GM21515 (cell line): ENCODE measurements at regions not wholly inside any gene's neighbourhood (a gene's known extent, or its start where the extent isn't known, plus 50 kb on each side); places are given as distances from the start of the nearest gene placed in this dataset.

Experiments used
- ATAC-seq: cut with Tn5 transposase; IDR thresholded peaks from one replicate; pipeline ENCODE4 v1.9.1; 2021; ENCODE audit not compliant: unreplicated experiment

DNA sequence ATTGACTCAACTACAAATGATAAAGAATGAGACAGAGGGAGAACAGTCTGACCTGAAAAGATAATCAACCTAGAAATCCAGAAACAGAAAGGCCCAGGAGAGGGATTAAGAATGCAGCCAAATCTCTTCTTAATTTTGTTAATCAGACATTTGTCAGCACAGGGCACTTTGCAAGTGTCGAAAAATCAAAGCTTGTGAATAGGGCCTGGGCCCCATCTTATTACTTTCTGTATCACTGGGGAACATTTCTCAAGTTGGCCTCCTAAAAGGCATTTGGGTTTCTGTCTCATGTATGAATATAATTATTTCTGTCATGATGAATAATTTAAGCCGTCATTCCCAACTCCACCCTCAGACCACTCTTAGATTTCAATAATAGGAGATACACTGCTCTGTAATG lies 308.4 kb upstream of the PRKCQ start:
- ATAC-seq, result no peak

DNA sequence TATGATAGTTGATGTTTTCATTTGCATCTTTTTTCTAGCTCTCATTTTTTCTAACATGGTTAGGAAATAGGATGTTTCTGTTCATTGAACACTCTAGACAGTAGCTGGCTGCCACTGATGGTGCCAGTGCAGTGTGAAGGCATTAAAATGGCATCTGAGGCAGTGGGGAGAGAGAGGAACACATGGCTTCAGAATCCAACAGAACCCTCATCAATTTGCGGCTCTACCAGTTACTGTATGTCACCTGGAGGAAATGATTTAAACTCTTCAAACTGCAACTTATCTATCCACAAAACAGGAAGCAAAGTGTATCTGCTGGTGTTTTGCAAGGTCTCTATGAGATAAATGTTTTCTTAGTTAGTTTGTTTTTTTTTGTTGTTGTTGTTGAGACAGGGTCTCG lies 305.2 kb upstream of the PRKCQ start:
- ATAC-seq, result no peak

GRCh38 chr10:6881987-6882386 lies 301.9 kb upstream of the PRKCQ start:
- no peak for ATAC-seq

GRCh38 chr10:6877722-6878392 lies 297.8 kb upstream of the PRKCQ start:
- ATAC-seq, result no peak

DNA sequence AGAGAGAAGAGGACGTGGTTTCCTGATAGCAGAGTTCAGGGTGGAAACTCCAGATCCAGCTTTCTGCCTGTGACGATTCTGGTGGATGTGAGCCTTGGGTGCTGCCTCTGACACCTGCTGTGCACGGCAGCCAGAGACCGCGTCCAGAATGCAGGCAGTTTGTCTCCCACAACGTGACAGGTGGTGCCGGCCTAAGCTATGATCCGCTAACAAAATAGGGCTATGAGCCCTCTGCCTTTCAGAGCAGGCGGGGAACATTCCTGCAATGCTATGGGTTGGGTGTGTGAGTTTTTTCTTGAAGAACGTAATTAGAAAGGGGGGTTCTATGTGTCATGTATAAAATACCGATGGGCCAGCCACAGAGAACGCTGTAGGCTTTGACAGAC lies 297.3 kb upstream of the PRKCQ start:
- ATAC-seq, result no peak

DNA sequence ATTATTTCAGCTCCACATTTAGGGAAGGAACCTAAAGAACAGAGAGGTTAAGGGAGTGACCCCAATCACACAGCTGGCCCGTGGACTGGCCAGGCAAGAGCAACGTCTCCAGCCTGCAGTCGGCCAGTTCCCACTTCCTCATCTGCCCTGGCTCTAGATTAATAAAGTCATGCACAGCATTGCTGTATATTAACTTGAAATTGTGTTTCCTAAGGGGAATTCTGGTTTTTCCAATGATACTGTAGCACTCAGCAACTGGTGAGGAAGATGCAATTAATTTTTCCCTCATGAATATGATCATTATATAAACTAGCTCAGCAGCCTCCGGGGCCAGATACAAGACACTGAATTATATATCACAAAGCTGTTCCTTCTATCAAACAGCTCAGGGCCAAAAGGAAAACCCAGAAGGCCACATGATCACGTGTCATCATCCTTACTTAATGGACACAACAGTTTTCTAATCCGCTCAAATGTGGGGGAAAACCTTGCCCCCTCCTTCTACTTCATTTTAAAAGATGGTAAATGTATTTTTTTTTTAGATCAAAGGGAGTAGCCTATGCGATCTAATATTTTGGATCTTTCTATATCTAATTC lies 295.3 kb upstream of the PRKCQ start:
- no peak for ATAC-seq

DNA sequence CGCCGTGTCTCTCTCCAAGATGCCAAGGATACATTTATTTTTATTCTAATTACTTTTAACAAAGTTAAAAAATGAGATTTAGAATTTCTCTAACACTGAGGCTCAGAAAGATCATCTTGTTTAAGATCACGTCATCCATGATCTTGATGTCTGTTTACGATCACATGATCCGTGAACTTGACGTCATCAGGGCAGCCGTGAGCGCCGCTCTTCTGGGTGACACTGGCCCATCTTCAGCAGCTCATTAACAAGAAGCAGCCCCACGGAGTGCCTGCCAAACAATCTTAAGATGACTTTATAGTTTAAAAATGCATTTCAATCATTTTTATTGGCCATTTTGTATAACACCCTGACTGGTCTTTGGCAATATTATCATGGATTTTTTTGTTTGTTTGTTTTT lies 291.1 kb upstream of the PRKCQ start:
- no peak for ATAC-seq

DNA sequence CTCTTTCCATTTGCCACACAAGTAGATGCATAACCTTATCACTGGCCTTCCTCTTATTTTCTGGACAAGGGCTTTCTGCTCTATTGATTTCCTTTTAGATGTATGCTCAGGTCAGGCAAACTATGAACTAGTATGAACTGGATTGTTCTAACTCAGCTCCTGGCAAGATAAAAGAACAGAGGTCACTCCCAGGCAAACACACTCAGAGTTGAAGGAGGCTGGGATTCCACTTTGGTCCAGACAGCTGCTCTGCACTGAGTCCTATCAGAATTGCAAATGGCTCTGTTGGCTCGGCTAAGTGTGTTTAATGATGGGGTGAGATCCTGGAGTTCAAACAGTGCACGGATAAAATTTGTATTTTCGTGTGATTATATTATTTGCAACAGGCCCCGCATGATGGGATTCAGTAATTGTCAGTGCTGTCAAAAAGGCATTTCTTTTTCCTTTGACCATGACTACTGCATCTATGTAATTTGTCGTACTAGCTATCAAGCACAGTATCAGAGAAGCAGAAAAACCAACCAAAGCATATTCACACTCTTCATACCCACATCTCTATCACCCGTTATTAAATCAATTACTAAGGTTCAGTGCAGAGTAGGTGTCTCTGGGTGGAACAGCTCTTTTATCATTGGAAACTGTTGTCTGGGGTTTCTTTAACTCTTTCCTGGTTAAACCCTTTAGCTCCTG lies 288.1 kb upstream of the PRKCQ start:
- ATAC-seq, result no peak

DNA sequence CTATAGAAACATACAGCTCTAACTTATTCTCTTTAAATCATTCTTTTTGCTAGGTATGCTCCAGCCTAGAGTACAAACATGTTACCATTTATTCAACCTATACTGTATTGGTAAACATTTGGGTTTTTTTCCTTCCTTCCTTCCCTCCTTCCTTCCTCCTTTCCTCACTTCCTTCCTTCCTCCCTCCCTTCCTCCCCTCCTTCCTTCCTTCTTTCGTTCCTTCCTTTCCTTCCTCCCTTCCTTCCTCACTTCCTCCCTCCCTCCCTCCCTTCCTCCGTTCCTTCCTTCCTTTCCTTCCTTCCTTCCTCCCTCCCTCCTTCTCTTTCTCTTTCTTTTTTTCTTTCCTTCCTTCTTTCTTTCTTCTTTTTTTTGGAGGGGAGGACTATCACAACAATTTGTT lies 286.7 kb upstream of the PRKCQ start:
- ATAC-seq, result no peak

DNA sequence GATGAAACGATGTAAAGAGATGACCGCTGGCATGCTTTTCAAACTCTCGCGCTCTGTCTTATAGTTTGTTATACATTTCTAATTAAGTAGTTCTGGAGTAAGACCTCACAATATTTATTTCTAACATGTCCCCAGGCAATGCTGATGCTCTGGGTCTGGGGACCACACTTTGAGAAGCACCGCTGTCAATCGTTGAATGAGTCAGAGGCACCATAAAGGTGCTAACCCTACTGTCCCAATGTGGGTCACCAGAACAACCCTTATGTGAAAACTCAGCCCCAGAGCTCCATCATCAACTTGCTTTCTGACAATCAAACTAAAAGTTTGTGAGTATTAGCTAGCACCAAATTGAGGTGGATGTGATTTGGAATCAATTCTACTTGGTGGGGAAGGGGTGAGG lies 284.1 kb upstream of the PRKCQ start:
- no peak for ATAC-seq

GRCh38 chr10:6863381-6863780 lies 283.3 kb upstream of the PRKCQ start:
- no peak for ATAC-seq

GRCh38 chr10:6850452-6850851 lies 270.4 kb upstream of the PRKCQ start:
- no peak for ATAC-seq

GRCh38 chr10:6847561-6847960 lies 267.5 kb upstream of the PRKCQ start:
- ATAC-seq, result no peak

GRCh38 chr10:6843894-6844650 lies 264.0 kb upstream of the PRKCQ start:
- ATAC-seq, result no peak

DNA sequence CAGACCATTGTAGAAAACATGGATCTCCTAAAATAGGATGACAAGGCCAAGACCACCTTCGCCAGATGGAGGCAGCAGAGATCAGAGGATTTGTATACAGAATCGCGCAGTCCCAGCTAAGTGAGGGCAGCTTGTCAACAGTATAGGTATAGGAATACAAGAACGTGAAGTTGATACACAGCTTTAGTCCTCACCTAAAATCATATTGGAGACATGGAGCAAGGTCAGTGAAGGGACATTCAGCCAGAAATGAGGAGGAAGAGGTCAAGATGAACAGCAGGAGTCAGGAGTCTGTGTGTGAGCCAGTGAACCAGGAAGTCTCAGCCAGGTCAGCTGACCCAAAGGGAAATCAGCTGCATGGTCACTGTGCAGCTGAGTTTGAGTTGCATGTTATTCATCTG lies 263.4 kb upstream of the PRKCQ start:
- ATAC-seq, result no peak

DNA sequence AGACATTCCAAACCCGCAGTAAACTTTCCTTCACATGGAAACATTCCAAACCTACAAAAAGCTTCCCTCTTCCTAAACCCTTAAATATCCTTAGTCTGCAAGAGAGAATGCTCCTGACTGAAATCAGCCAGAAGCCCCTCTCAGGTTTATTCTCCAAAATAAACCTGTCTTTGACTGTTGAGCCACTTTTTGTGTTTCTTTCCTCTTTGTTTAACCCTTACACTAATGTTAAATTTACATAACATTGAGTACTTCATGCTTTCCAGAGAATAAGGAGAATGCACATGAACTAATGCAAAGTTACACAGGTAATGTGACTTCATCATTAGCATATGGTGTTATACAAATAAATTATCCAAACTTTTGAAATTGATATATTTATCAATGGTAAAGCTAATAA lies 262.6 kb upstream of the PRKCQ start:
- no peak for ATAC-seq

DNA sequence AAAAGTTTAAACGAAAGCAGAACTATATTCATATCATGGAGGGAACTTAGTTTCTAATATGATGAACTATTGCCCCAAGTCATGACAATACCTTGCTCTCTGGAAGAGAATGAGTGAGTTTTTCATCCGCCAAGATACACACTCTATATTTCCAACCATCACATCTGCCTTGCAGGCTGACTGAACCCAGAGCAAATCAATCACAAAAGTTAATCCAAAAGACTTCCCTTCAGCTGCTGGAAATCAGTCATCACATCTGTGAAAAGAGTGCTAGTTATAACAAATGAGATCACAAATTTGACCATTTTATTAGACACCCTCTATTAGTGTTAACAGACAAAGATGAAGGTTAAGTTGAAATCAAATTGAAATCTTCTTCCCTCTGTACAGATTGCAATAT lies 261.7 kb upstream of the PRKCQ start:
- ATAC-seq, result no peak

DNA sequence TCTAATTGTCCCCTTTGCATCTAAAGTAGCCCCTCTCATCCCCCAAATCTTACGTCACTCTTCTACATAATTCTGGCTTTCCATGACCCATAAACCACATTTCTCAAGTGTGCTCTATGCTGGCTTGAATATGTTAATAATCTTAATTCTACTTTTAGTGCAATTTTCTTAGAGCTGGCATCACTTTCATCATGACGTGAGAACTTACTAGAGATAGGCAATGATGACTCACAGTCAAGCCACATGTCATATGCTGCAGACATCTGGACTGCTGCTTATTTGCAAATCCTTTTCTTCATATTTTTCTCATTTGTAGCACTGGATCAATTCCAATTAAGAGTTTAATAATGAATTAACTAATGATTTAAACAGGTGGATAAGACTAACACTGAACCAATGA lies 260.7 kb upstream of the PRKCQ start:
- ATAC-seq, result no peak

GRCh38 chr10:6840201-6840691 lies 260.2 kb upstream of the PRKCQ start:
- no peak for ATAC-seq

GRCh38 chr10:6838118-6838517 lies 258.0 kb upstream of the PRKCQ start:
- no peak for ATAC-seq

DNA sequence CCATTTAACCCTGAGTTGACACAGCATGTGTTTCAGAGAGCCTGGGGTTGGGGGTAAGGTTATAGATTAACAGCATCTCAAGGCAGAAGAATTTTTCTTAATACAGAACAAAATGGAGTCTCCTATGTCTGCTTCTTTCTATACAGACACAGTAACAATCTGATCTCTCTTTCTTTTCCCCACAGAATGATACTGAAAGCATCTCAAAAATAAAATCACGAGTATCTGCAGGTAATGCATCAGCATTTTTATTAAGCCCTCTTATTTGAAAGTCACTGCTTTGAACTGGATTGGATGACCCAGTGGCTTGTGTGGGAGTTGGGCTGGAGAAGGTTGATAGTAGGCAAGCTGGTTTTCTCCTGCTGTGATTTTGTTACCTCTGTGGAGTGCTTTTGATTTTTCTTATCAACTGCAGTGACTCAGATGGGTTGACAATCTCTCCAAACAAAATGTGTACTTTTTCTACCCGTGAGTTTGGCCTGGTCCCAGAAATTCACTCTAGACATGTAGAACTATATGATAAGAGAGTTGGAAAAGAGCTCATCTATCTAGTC lies 253.5 kb upstream of the PRKCQ start:
- ATAC-seq, result no peak
